IMR-90 (cell line): ENCODE measurements at regions not wholly inside any gene's neighbourhood (a gene's known extent, or its start where the extent isn't known, plus 50 kb on each side); places are given as distances from the start of the nearest gene placed in this dataset.

Experiments used
- ATAC-seq: fragments of 200-7000 bp; cut with Tn5 transposase; 2 replicates; pipeline ENCODE4 v1.9.1; 2020; ENCODE audit warnings: low read depth, mild to moderate bottlenecking, moderate library complexity
- BruUV-seq: library from RNA; stranded (reverse); fragments of 400-500 nt; replicated peaks from 2 replicates; lab custom pipeline; 2021; lab: Mats Ljungman, UMichigan
- CTCF ChIA-PET: fragments of 300-600 bp; formaldehyde crosslinking; extraction: SDS; loops from one replicate; lab custom pipeline; 2021; ENCODE audit warnings: antibody characterized with exemption; lab: Yijun Ruan, JAX
- POLR2A ChIA-PET: fragments of 300-600 bp; sonication (Branson Sonifier 250); formaldehyde crosslinking; loops from one replicate; lab custom pipeline; 2022; ENCODE audit warnings: antibody characterized with exemption; ENCODE audit not compliant: unreplicated experiment; lab: Charles Lee
- DNase-seq: peaks from one replicate; pipeline ENCODE4 v3.0.0; 2013
- H2AFZ ChIP-seq: replicated peaks from 2 replicates; pipeline ENCODE3; 2013; ENCODE audit warnings: low read length, mild to moderate bottlenecking; ENCODE audit not compliant: poor library complexity
- H2AK5ac ChIP-seq: 2 replicates; pipeline ENCODE4 v1.6.1; 2013; ENCODE audit warnings: low read depth, low read length, inconsistent platforms
- H2AK9ac ChIP-seq: replicated peaks from 2 replicates; pipeline ENCODE3; 2013; ENCODE audit warnings: mild to moderate bottlenecking, low read depth, low read length, moderate library complexity; ENCODE audit not compliant: poor library complexity
- H2BK120ac ChIP-seq: 2 replicates; pipeline ENCODE4 v1.6.1; 2013; ENCODE audit warnings: low read depth, low read length, inconsistent platforms
- H2BK15ac ChIP-seq: 3 replicates; pipeline ENCODE4 v1.6.1; 2013; ENCODE audit warnings: low read depth, low read length, inconsistent platforms
- H2BK20ac ChIP-seq: 2 replicates; pipeline ENCODE4 v1.6.1; 2013; ENCODE audit warnings: low read depth, mild to moderate bottlenecking, inconsistent platforms, low read length, moderate library complexity
- H2BK5ac ChIP-seq: 2 replicates; pipeline ENCODE4 v1.6.1; 2013; ENCODE audit warnings: mild to moderate bottlenecking, low read depth, low read length, inconsistent platforms; ENCODE audit not compliant: poor library complexity, severe bottlenecking
- H3K14ac ChIP-seq: replicated peaks from 2 replicates; pipeline ENCODE4 v1.6.1; 2013; ENCODE audit warnings: low read depth, low read length, inconsistent platforms
- H3K18ac ChIP-seq: 2 replicates; pipeline ENCODE4 v1.6.1; 2013; ENCODE audit warnings: low read depth, low read length, control low read depth
- H3K23ac ChIP-seq: 2 replicates; pipeline ENCODE4 v1.6.1; 2013; ENCODE audit warnings: low read depth, low read length, inconsistent platforms
- H3K27ac ChIP-seq: 2 replicates; pipeline ENCODE4 v1.5.1; 2013; ENCODE audit warnings: mild to moderate bottlenecking, control low read depth, low read length; ENCODE audit not compliant: insufficient read depth
- H3K27me3 ChIP-seq: 2 replicates; pipeline ENCODE4 v1.6.1; 2013; ENCODE audit warnings: low read length; ENCODE audit not compliant: control insufficient read depth, insufficient read depth
- H3K36me3 ChIP-seq: 2 replicates; pipeline ENCODE4 v1.6.1; 2013; ENCODE audit warnings: low read length, mixed read lengths; ENCODE audit not compliant: control insufficient read depth, insufficient read depth
- H3K4ac ChIP-seq: 2 replicates; pipeline ENCODE4 v1.6.1; 2013; ENCODE audit warnings: low read depth, low read length, inconsistent platforms
- H3K4me1 ChIP-seq: 2 replicates; pipeline ENCODE4 v1.6.1; 2013; ENCODE audit warnings: low read length, mixed read lengths; ENCODE audit not compliant: control insufficient read depth, insufficient read depth
- H3K4me2 ChIP-seq: 2 replicates; pipeline ENCODE4 v1.6.1; 2013; ENCODE audit warnings: low read depth, mild to moderate bottlenecking, control low read depth, low read length, moderate library complexity
- H3K4me3 ChIP-seq: 2 replicates; pipeline ENCODE4 v1.5.1; 2013; ENCODE audit warnings: low read depth, mild to moderate bottlenecking, control low read depth, low read length, moderate library complexity; ENCODE audit not compliant: insufficient read depth
- H3K56ac ChIP-seq: 2 replicates; pipeline ENCODE4 v1.6.1; 2013; ENCODE audit warnings: low read length, inconsistent platforms; ENCODE audit not compliant: insufficient read depth; ENCODE audit errors: extremely low read depth
- H3K79me1 ChIP-seq, 2 experiments: 2 replicates each; pipeline ENCODE4 v1.6.1; 2013; ENCODE audit warnings: low read length in 2 of 2, inconsistent platforms in 1 of 2, low read depth in 1 of 2
- H3K9ac ChIP-seq: 2 replicates; pipeline ENCODE4 v1.6.1; 2013; ENCODE audit warnings: low read depth, low read length, control low read depth
- H3K9me1 ChIP-seq: 2 replicates; pipeline ENCODE4 v1.6.1; 2013; ENCODE audit warnings: low read length, inconsistent platforms; ENCODE audit not compliant: insufficient read depth
- H3K9me3 ChIP-seq: 2 replicates; pipeline ENCODE4 v1.6.1; 2013; ENCODE audit warnings: low read length; ENCODE audit not compliant: control insufficient read depth, insufficient read depth
- H4K20me1 ChIP-seq: 2 replicates; pipeline ENCODE4 v1.6.1; 2013; ENCODE audit warnings: low read length, inconsistent platforms; ENCODE audit not compliant: insufficient read depth
- H4K5ac ChIP-seq: 2 replicates; pipeline ENCODE4 v1.6.1; 2013; ENCODE audit warnings: mild to moderate bottlenecking, low read depth, low read length, control low read depth
- H4K8ac ChIP-seq, 2 experiments: 2 replicates each; pipeline ENCODE4 v1.6.1; 2013; ENCODE audit warnings: low read depth in 2 of 2, low read length in 2 of 2, control low read depth in 1 of 2, inconsistent platforms in 1 of 2
- H4K91ac ChIP-seq: 2 replicates; pipeline ENCODE4 v1.6.1; 2013; ENCODE audit warnings: low read depth, low read length, inconsistent platforms; ENCODE audit not compliant: insufficient read depth
- CHD1 ChIP-seq: IDR thresholded peaks from 2 replicates; pipeline ENCODE4 v1.6.1; 2012; ENCODE audit warnings: low read depth, low read length, improper control_type of control experiment
- CTCF ChIP-seq: conservative IDR thresholded peaks from 2 replicates; pipeline ENCODE4 v1.5.1; 2012; ENCODE audit warnings: mild to moderate bottlenecking, low read depth, low read length, improper control_type of control experiment
- FOS ChIP-seq: fragments of 150-350 bp; IDR thresholded peaks from 2 replicates; pipeline ENCODE4 v1.6.1; 2016; ENCODE audit warnings: low read depth, low read length
- MAFK ChIP-seq: IDR thresholded peaks from 2 replicates; pipeline ENCODE4 v1.6.1; 2012; ENCODE audit warnings: low read depth, low read length, improper control_type of control experiment
- POLR2A ChIP-seq: IDR thresholded peaks from 2 replicates; pipeline ENCODE4 v1.6.1; 2012; ENCODE audit warnings: mild to moderate bottlenecking, low read depth, low read length
- RCOR1 ChIP-seq: IDR thresholded peaks from 2 replicates; pipeline ENCODE4 v1.6.1; 2012; ENCODE audit warnings: mild to moderate bottlenecking, low read length, improper control_type of control experiment; ENCODE audit not compliant: insufficient replicate concordance
- RFX5 ChIP-seq: IDR thresholded peaks from 2 replicates; pipeline ENCODE4 v1.8.0; 2012; ENCODE audit warnings: low read depth, mild to moderate bottlenecking, low read length, moderate library complexity
- SMC3 ChIP-seq: fragments of 150-350 bp; IDR thresholded peaks from 2 replicates; pipeline ENCODE4 v1.6.1; 2016; ENCODE audit warnings: low read depth, mild to moderate bottlenecking, antibody characterized with exemption, low read length, moderate library complexity
- WGBS, 2 experiments: methylation state at CpG; one replicate each; pipeline versions ENCODE4 v1.1.5 to v1.1.7; 2013; ENCODE audit warnings: missing lambda C conversion rate in 2 of 2; ENCODE audit not compliant: insufficient read length in 1 of 2; ENCODE audit errors: extremely low coverage in 2 of 2; 5-methylcytosine and 5-hydroxymethylcytosine counted together
- dilution Hi-C: fragments of 300-500 bp; cut with HindIII; formaldehyde crosslinking; loops from one replicate; pipeline ENCODE4 v1.14.3; 2018; ENCODE audit warnings: low sequenced_read_pairs; ENCODE audit not compliant: unreplicated experiment
- in situ Hi-C: fragments of 300-500 bp; cut with MboI; formaldehyde crosslinking; loops from 3 replicates; pipeline ENCODE4 v1.14.3; 2019; ENCODE audit warnings: low sequenced_read_pairs, inconsistent platforms, mixed read lengths
- intact Hi-C: fragments of 100-400 bp; cut with micrococcal nuclease; formaldehyde crosslinking; loops from 2 replicates; pipeline ENCODE4 v1.10.0; 2022

- H3K79me1 ChIP-seq = peaks cover 32 to 67% of the 10 kb centered on the region in 2 experiments; a peak in 3 of 4 replicates
- H3K56ac ChIP-seq = peak overlapping the region; percentile 36; the same call in 1 of the 2 replicates
- H2BK20ac ChIP-seq = peak overlapping the region; percentile 47
- TF ChIP-seq RFX5 = no peak
- TF ChIP-seq CHD1 = no peak
- no peak for TF ChIP-seq FOS
- TF ChIP-seq MAFK = no peak
- TF ChIP-seq SMC3 = no peak
- no peak for TF ChIP-seq POLR2A
- TF ChIP-seq RCOR1 = no peak
- no peak for TF ChIP-seq CTCF
- H3K9ac ChIP-seq = peak overlapping the region; percentile 73; the same call in 1 of the 2 replicates
- no peaks in the 10 kb centered on the region for H4K20me1 ChIP-seq
- H4K91ac ChIP-seq = peak overlapping the region; percentile 57
- H3K18ac ChIP-seq = peak overlapping the region; percentile 90
- no peak overlapping the region for H2AK9ac ChIP-seq
- H3K9me3 ChIP-seq = no peaks in the 10 kb centered on the region
- peak overlapping the region; percentile 84; the same call in 1 of the 2 replicates for H3K14ac ChIP-seq
- in situ Hi-C loops = no loop called here
- BruUV-seq = no TSS peak
- H4K8ac ChIP-seq = peak overlapping the region; percentile 56 to 57; a peak in 2 of 4 replicates
- H2BK120ac ChIP-seq = peak overlapping the region; percentile 83
- peak overlapping the region; percentile 73 for H2BK5ac ChIP-seq
- peak overlapping the region; percentile 50 for H3K23ac ChIP-seq
- H3K27ac ChIP-seq = peak overlapping the region; percentile 93
- H3K4me3 ChIP-seq = no peak overlapping the region
- POLR2A ChIA-PET = no interaction called here
- no peaks in the 10 kb centered on the region for H3K27me3 ChIP-seq
- H4K5ac ChIP-seq = peak overlapping the region; percentile 70; the same call in 1 of the 2 replicates
- H3K9me1 ChIP-seq = peaks cover 8% of the 10 kb centered on the region; the same call in 1 of the 2 replicates
- ATAC-seq (no peak), DNase-seq (no peak)
- CTCF ChIA-PET = interaction anchor here (0.6 to 0.7 kb wide), 2 partner anchors 71 to 455 kb away, joined by 3 to 4 read pairs; no protein-coding TSS in a partner anchor
- no CpG with 5 or more reads among the region's 2 CpGs for WGBS, 2 experiments
- H3K4me1 ChIP-seq = peaks cover 27% of the 10 kb centered on the region
- H3K4me2 ChIP-seq = no peak overlapping the region
- H2AK5ac ChIP-seq = peak overlapping the region; percentile 37; the same call in 1 of the 2 replicates
- H3K36me3 ChIP-seq = no peaks in the 10 kb centered on the region
- H2BK15ac ChIP-seq = peak overlapping the region; percentile 91; the same call in 1 of the 3 replicates
- intact Hi-C loops = no loop called here
- H3K4ac ChIP-seq = peak overlapping the region; percentile 57
- dilution Hi-C loops = no loop called here
- H2AFZ ChIP-seq = no peak overlapping the region
Measured at GRCh38 chr7:130957137-130957513, 223.1 kb upstream of the KLF14 start.
